Activated CD8-positive, alpha-beta memory T cell treated with anti-CD3 and anti-CD28 coated beads for 4 hours (primary cell): ENCODE measurements at regions not wholly inside any gene's neighbourhood (a gene's known extent, or its start where the extent isn't known, plus 50 kb on each side); places are given as distances from the start of the nearest gene placed in this dataset.

ENCODE experiments used
- DNase-seq, 2 donors: peaks; one replicate each; pipeline ENCODE4 v3.0.0-alpha.2; 2020; ENCODE audit warnings: low read depth in 2 of 2

DNA sequence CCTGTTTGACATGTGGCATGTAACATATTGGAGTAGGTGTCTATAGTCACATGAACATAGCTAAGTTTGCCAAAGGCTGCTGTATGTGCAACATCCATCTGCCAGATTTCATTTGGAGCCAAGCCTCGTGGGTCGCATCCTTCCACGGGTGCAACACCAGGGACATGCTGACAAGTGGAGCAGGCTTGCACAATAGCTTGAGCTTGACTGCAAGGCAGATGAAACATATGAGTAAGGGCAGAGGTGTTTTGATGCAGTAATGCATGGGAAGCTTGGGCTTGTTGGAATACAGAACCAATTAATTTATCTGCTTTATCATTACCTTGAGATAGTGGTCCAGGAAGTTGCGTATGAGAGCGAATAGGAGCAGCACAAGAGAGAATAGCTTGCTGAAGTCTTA, 74.1 kb upstream of the BTN3A2 start:
- no peak for DNase-seq

- no peak for DNase-seq
These were observed 72.3 kb upstream of the BTN3A2 start for GRCh38 chr6:26292709-26293108.

- DNase-seq = no peak
These were observed 70.7 kb upstream of the BTN3A2 start for GRCh38 chr6:26294302-26294701.

- DNase-seq = no peak
These were observed 69.1 kb upstream of the BTN3A2 start for GRCh38 chr6:26295691-26296555.

DNA sequence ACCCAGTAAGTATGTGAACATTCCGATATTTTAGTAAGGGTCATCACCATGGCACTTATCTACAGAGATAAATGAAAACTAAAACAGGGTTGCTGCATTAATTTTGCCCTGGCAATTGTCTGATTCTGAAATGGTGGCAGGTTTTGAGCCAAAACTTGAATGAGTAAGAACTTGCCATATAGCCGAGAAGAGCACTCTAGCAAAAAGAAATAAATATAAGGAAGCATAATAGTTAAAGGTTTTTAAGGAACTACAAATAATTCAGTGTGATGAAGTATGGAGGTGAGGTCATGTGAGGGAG, 68.5 kb upstream of the BTN3A2 start:
- no peak for DNase-seq

DNA sequence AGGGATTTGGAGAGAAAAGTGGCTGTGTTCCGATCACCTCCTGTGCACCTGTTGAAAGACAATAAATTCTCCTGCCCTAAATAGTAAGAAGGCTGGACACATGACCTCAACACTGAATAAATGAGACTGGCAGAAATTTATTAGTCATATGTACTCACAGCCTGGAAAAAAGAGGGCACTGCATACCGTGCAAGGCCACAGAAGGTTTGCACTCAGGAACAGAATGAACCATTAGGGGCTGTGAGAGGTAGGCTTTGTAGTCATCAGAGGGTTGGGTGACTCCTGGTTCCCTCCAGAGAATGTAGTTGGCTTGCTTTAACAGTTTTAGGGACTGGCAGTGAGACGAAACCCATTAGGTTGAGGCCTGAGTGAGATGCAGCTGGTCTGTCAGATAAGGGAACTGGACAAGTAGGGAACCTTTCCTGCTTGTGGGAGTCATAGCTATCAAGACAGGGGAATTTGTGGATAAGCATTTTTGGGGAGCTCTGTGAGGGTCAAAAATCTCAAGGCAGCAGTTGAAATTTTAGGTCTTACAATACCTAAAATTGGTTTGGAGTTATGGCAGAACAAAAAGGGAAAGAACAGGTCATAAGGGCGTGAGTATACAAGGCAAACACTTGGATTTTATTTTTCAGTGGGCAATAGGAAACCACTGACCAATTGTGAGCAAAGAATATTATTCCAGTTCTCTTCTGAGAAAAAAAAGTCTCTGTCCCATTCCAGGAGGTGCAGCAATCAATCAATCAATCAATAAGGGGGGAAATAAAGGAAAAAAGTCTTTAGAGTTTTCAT, 67.9 kb upstream of the BTN3A2 start:
- no peak for DNase-seq

- DNase-seq = no peak
These were observed 65.5 kb upstream of the BTN3A2 start for GRCh38 chr6:26299286-26300042.

DNA sequence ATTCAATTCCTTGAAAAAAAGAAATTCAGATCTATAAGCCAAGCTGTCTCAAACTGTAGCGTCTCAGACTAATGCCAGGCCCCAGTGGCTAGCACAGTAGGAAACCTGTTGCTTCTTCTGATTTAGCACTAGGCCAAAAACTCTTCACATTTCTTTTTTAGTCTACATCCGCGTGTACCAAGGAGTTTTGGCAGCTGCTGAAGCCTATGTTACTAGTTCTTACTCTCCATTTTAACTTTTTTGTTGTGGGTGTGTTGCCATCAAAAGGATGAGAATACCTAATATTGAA, 65.0 kb upstream of the BTN3A2 start:
- no peak for DNase-seq

DNA sequence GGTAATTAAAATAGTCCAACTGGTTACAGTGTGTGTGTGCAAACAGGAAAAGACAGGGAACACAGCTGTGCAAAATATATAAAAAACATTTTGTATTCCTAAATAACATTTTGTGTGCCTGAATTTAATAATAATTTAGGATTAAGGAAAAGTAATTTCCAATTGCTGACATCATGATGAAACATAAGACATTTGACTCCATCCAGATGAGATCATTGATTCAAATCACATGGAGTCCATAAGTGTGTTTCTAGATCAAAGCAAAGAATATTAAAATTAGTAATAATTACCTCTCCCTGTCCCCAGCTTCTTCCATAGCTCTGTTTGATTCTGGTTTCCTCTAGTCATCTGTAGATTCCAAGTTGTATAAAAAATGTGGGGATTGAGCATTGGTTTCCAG, 64.6 kb upstream of the BTN3A2 start:
- DNase-seq = no peak

DNA sequence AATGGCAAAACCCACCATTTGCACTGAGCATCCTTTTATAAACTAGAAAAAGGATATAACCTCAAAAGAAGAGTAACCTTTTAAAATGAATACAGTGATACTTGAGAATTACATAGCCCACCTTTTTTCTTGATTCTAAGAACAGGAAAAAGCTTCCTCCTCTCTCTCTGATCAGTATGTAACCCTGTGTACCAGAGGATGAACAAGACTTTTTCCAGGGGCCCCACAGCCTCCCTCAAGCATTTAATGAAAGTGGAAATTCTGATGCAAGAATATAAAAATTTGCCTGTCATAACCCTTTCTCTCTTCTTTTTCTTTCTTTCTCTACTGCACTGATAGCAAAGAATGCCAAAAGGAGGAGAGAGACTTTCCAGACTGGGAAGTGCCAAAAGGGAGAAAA, 64.2 kb upstream of the BTN3A2 start:
- DNase-seq = no peak

DNA sequence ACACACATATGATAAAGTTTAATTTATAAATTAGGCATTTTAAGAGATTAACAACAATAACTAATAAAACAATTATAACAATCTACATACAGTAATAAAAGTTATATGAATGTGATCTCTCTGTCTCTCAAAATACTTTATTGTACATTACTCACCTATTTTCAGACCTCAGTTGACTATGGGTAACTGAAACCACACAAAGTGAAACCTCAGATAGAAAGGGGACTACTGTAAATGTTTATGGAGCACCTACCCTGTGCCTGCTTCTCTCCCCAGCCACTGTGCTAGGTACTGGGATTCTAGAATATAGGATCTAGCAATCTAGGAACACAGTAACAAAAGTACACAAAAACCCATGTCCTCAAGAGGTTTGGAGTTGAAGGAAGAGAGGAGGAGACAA, 63.4 kb upstream of the BTN3A2 start:
- no peak for DNase-seq

DNA sequence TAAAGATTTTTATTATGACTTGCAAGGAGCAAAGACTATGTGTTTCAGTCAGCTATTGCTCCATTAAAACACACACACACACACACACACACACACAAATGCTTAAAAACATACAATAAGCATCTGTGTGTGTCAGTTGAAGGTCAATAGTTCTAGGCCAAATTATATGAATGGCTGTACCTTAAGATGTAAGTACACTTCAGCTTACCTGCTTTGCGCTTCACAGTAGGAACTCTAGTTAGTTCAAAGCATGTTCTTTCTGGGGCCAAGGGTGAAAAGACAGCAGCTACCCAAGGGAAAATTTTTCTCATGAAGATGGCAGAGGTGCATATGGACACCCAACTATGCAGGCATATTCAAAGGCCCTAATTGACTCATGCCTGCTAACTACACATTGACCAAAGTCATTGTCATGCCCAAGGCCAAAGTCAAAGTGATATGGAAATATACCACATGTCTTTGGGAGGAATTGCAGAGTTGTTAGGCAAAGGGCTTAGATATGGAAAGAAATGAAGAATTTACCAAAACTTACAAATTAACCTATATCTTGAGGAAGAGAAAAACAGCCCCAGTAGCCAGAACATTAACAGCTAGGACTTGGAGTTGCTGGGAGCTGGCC, 61.9 kb upstream of the BTN3A2 start:
- no peak for DNase-seq

DNA sequence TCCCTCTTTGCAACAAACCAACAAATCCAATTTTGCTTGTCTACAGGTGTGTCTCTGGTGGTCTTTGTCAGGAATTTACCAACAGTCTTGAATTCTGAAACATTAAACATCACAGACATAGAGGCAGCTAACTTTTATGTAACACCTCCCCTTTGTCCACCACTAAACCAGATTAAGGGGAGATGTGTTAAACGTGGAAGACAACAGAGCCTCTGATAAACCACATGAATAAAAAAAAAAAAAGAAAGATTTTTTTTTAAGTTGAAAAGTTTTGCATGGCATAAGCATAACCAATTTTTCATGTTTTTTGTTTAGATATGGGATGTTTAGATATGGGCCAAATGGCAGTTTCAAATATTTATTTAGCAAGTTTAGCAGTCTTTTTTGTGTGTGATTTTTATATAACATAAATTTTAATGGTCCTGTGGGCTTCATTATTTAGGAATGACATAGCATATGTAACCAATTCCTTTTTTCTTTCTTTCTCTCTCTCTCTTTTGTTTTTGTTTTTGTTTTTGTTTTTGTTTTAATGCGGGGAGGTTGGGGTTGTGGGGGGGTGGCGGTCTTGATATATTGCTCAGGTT, 60.7 kb upstream of the BTN3A2 start:
- no peak for DNase-seq

DNA sequence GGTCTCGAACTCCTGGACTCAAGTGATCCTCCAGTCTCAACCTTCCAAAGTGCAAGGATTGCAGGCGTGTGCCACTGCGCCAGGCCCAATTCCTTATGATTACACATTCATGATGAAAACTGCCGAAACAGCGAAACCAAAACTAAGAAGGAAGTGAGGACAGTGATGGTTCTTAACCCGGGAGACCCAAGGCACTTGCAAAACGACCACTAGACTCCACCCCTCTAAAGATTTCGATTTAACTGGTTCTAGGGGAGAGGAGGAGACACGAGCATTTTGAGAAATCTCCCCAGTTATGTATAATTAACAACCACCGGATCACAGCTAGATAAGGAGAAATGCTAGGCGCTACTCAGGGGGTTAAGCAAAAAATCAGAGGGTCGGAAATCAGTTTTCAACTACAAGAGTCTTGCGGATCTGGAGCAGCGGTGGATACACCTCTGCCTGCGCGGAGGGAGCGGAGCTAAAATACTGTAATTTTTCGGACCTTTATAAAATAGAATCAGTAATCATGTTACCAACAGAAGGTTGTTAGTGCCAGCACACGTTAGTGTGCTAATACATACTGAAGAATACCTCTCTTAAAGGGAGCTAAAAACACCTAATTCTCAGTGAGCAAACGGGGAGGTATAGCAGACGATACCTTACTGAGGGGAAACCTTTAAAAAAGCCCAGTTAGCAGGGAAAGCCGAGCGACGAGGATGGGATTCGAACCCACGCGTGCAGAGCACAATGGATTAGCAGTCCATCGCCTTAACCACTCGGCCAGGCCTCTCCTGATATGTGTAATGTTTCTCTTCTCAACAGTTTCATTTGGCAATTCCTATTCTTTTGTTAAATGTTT, 60.0 kb upstream of the BTN3A2 start:
- DNase-seq = peak in 1 of 2 donors; percentile 40

GRCh38 chr6:26305641-26305969, 59.4 kb upstream of the BTN3A2 start:
- DNase-seq = no peak

- no peak for DNase-seq
These were observed 58.8 kb upstream of the BTN3A2 start for GRCh38 chr6:26306232-26306631.

- DNase-seq = no peak
These were observed 57.1 kb upstream of the BTN3A2 start for GRCh38 chr6:26307850-26308249.

DNA sequence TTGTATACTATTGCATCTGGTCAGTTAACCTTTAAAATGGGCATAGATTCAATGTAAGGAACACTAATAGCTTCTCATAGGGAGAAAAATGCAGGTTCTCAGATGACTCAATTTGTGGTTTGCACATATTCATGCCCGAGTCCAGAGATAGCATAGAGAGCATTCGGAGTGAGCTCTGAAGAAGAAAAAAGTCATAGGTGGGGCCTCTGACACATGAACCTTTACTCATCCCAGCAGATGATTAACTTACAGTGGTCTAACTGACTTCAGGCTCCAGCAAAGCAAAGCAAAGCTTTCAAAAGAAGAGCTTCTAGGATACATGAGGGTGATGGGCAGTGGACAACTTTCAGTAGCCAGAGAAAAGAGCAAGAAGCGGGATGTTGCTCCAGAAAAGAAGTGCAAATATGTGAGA, 55.3 kb upstream of the BTN3A2 start:
- DNase-seq = no peak

DNA sequence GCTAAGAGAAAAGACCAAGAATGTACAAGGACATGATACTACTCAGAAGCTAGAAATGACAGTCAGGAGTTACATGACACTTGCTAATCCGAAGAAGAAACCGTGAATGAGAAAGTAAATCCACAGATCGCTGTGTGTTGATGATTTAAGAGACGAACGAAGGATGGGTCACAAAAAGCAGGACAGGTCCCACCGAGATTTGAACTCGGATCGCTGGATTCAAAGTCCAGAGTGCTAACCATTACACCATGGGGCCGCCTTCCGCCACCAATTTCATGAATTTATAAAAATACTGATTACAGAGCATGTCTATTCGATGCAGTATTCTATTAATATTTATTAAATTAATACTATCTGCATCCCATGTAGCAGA, 54.0 kb upstream of the BTN3A2 start:
- no peak for DNase-seq

GRCh38 chr6:26311385-26312095, 53.5 kb upstream of the BTN3A2 start:
- DNase-seq = no peak

GRCh38 chr6:26312096-26312463, 52.9 kb upstream of the BTN3A2 start:
- no peak for DNase-seq
